ENCODE measurements at regions not wholly inside any gene's neighbourhood (a gene's known extent, or its start where the extent isn't known, plus 50 kb on each side); places are given as distances from the start of the nearest gene placed in this dataset.
"Not testable (repeated sequence)": the region's sequence is repeated elsewhere in the genome, so short reads cannot be mapped to it uniquely, and the experiment has no call there.

DNA sequence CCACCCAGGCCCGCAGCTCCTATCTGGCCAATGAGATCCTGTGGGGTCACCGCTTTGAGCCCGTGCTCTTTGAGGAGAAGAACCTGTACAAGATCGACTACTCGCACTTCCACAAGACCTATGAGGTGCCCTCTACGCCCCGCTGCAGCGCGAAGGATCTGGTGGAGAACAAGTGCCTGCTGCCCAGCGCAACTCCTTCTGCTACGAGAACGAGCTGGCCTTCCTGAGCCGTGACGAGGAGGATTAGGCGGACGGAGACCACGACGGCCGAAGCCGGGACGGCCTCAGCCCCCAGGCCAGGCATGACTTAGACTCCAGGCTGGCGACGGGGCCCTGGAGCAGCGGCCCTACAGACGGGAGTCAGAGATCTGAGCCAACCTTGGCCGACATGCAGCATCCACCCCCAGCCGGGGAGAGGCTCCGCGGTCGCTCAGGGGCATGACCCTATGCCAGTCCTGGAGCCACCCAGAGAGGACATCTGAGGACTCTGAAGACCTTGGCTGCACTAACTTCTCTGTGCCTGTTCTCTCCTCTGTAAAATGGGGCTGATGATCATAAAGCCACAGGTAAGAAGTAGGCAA lies 312.0 kb upstream of the WSB1 start:
- TF ChIP-seq POLR2A (IDR thresholded peaks at IDR 0.05) = not testable (repeated sequence)
- TF ChIP-seq, protein P1, sequence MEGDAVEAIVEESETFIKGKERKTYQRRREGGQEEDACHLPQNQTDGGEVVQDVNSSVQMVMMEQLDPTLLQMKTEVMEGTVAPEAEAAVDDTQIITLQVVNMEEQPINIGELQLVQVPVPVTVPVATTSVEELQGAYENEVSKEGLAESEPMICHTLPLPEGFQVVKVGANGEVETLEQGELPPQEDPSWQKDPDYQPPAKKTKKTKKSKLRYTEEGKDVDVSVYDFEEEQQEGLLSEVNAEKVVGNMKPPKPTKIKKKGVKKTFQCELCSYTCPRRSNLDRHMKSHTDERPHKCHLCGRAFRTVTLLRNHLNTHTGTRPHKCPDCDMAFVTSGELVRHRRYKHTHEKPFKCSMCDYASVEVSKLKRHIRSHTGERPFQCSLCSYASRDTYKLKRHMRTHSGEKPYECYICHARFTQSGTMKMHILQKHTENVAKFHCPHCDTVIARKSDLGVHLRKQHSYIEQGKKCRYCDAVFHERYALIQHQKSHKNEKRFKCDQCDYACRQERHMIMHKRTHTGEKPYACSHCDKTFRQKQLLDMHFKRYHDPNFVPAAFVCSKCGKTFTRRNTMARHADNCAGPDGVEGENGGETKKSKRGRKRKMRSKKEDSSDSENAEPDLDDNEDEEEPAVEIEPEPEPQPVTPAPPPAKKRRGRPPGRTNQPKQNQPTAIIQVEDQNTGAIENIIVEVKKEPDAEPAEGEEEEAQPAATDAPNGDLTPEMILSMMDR (IDR thresholded peaks at IDR 0.05) = not testable (repeated sequence)

Measured in sigmoid colon (tissue), 3 donors.